ENCODE measurements at regions not wholly inside any gene's neighbourhood (a gene's known extent, or its start where the extent isn't known, plus 50 kb on each side); places are given as distances from the start of the nearest gene placed in this dataset.

GRCh38 chr6:25046942-25047341 lies 111.2 kb upstream of the RIPOR2 start:
- no peak overlapping the region for H3K4me3 ChIP-seq (ENCODE audit: low read depth in 1 of 5, low read length in 5 of 5)

DNA sequence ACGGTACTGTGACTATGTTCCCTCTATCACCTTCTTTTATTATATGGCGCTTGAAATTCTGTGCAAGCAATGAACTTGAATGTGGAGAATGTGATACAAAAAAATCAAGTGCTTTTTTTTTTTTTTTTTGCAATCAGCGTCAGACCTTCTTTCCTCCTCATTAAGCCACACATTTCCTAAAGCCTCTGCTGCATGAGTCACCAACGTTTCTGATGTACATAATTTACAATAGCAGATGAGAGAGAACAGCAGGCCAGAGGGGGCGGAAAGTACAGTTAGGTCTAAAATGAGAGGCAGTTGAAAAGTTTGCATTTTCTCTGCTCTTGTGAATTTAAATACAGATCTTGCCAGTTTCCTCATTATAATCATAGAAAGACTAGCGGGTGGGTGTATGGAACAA lies 114.6 kb upstream of the RIPOR2 start:
- peaks cover 0 to 12% (median 3%) of the 10 kb centered on the region in 5 donors for H3K4me1 ChIP-seq (ENCODE audit: control insufficient read depth in 5 of 5, insufficient read depth in 5 of 5, low read length in 5 of 5)
- H3K4me3 ChIP-seq (ENCODE audit: low read depth in 1 of 5, low read length in 5 of 5) = no peak overlapping the region
- no peaks in the 10 kb centered on the region for H3K9me3 ChIP-seq (ENCODE audit: control insufficient read depth in 5 of 5, low read length in 5 of 5)
- no peaks in the 10 kb centered on the region for H3K36me3 ChIP-seq (ENCODE audit: control insufficient read depth in 5 of 5, insufficient read depth in 5 of 5, low read length in 5 of 5)
- H3K27ac ChIP-seq (ENCODE audit: low read depth, low read length) = no peak overlapping the region
- no peak overlapping the region for H3K9ac ChIP-seq (ENCODE audit: low read length in 5 of 5)
- H3K27me3 ChIP-seq (ENCODE audit: control insufficient read depth in 5 of 5, insufficient read depth in 4 of 5, low read length in 5 of 5) = no peaks in the 10 kb centered on the region

More at GRCh38 chr6:25046942-25047341, 111.2 kb upstream of the RIPOR2 start:
- Histone ChIP-seq H3K27ac (ENCODE audit: low read depth, low read length) (no peak overlapping the region), H3K9ac (ENCODE audit: low read length in 5 of 5) (no peak overlapping the region), H3K4me1 (ENCODE audit: control insufficient read depth in 5 of 5, insufficient read depth in 5 of 5, low read length in 5 of 5) (no peaks in the 10 kb centered on the region), H3K9me3 (ENCODE audit: control insufficient read depth in 5 of 5, low read length in 5 of 5) (no peaks in the 10 kb centered on the region), H3K27me3 (ENCODE audit: control insufficient read depth in 5 of 5, insufficient read depth in 4 of 5, low read length in 5 of 5) (no peaks in the 10 kb centered on the region), H3K36me3 (ENCODE audit: control insufficient read depth in 5 of 5, insufficient read depth in 5 of 5, low read length in 5 of 5) (no peaks in the 10 kb centered on the region)

DNA sequence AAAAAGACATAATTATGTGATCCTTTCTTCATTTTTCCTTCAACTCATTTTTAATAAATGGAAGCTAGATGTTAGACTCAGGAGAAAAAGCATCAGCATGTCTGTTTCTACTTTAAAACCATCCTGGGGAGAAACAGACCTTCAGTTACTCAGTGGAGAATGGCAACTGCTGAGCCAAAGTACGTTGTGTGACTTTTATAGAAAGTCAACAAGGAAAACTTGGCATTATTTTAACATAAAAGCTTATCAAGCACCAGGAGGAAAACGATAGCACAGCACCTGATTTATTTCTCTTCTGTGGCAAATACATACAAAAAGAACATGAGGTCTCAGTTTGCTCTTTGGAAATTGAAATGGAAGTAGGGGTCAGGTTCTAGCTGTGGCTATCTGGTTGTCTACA lies 115.3 kb upstream of the RIPOR2 start:
- no peaks in the 10 kb centered on the region for H3K36me3 ChIP-seq (ENCODE audit: control insufficient read depth in 5 of 5, insufficient read depth in 5 of 5, low read length in 5 of 5)
- no peak overlapping the region for H3K27ac ChIP-seq (ENCODE audit: low read depth, low read length)
- peaks cover 0 to 15% (median 3%) of the 10 kb centered on the region in 5 donors for H3K4me1 ChIP-seq (ENCODE audit: control insufficient read depth in 5 of 5, insufficient read depth in 5 of 5, low read length in 5 of 5)
- H3K9ac ChIP-seq (ENCODE audit: low read length in 5 of 5) = no peak overlapping the region
- no peaks in the 10 kb centered on the region for H3K27me3 ChIP-seq (ENCODE audit: control insufficient read depth in 5 of 5, insufficient read depth in 4 of 5, low read length in 5 of 5)
- no peaks in the 10 kb centered on the region for H3K9me3 ChIP-seq (ENCODE audit: control insufficient read depth in 5 of 5, low read length in 5 of 5)
- H3K4me3 ChIP-seq (ENCODE audit: low read depth in 1 of 5, low read length in 5 of 5) = no peak overlapping the region

DNA sequence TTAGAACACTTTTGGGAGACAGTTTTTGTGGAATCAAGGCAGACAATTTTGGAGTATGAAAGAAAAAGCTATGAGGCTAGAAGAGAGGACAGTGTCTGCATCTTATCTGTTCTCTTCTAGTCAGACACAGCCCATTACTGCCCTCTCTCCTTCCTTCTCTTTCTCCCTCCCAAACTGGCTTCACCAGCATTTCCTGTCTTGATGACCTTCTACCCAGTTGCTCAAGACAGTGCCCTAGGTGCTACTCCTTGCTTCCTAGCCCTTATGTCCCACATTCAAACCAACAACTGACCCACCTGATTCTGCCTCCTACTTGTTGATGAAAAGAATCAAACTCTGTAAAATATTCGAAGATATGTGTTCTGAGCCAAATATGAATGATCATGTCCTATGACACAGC lies 116.4 kb upstream of the RIPOR2 start:
- Histone ChIP-seq H3K36me3 (ENCODE audit: control insufficient read depth in 5 of 5, insufficient read depth in 5 of 5, low read length in 5 of 5) (no peaks in the 10 kb centered on the region), H3K27ac (ENCODE audit: low read depth, low read length) (no peak overlapping the region), H3K27me3 (ENCODE audit: control insufficient read depth in 5 of 5, insufficient read depth in 4 of 5, low read length in 5 of 5) (no peaks in the 10 kb centered on the region), H3K9me3 (ENCODE audit: control insufficient read depth in 5 of 5, low read length in 5 of 5) (no peaks in the 10 kb centered on the region), H3K4me1 (ENCODE audit: control insufficient read depth in 5 of 5, insufficient read depth in 5 of 5, low read length in 5 of 5) (peaks cover 0 to 15% (median 3%) of the 10 kb centered on the region in 5 donors), H3K4me3 (ENCODE audit: low read depth in 1 of 5, low read length in 5 of 5) (no peak overlapping the region), H3K9ac (ENCODE audit: low read length in 5 of 5) (no peak overlapping the region)

DNA sequence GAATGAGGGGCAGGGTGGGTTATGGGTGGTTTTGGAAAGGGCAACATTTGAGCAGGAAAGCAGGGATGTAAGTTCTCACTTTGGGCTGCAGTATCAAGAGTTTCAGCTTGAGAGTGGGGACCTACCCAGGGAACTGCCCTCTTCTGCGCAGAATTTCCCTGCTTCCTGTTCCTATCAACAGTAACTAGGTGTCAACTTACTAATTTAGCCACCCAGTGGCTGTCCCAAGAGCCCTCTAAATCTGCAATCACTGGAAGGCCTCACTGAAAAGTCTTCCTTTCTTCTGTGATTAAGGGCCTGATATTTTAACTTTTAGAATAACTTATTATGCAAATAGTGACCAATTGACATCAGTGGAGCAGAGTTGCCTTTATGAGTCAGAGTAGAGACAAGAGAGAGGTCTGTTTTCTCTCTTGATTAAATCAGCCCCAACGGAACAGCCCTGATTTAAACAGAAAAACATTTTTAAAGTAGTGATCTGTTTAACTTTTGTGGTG lies 118.2 kb upstream of the RIPOR2 start:
- H3K27ac ChIP-seq (ENCODE audit: low read depth, low read length) = no peak overlapping the region

GRCh38 chr6:25054469-25054868 lies 118.7 kb upstream of the RIPOR2 start:
- H3K9me3 ChIP-seq (ENCODE audit: control insufficient read depth in 5 of 5, low read length in 5 of 5) = no peaks in the 10 kb centered on the region
- no peaks in the 10 kb centered on the region for H3K27me3 ChIP-seq (ENCODE audit: control insufficient read depth in 5 of 5, insufficient read depth in 4 of 5, low read length in 5 of 5)
- H3K27ac ChIP-seq (ENCODE audit: low read depth, low read length) = no peak overlapping the region
- no peaks in the 10 kb centered on the region for H3K36me3 ChIP-seq (ENCODE audit: control insufficient read depth in 5 of 5, insufficient read depth in 5 of 5, low read length in 5 of 5)
- H3K4me1 ChIP-seq (ENCODE audit: control insufficient read depth in 5 of 5, insufficient read depth in 5 of 5, low read length in 5 of 5) = peaks cover 0 to 15% (median 3%) of the 10 kb centered on the region in 5 donors
- H3K4me3 ChIP-seq (ENCODE audit: low read depth in 1 of 5, low read length in 5 of 5) = no peak overlapping the region
- H3K9ac ChIP-seq (ENCODE audit: low read length in 5 of 5) = no peak overlapping the region

More for the DNA sequence above, 118.2 kb upstream of the RIPOR2 start:
- H3K4me1 ChIP-seq (ENCODE audit: control insufficient read depth in 5 of 5, insufficient read depth in 5 of 5, low read length in 5 of 5) = peaks cover 0 to 15% (median 3%) of the 10 kb centered on the region in 5 donors
- no peaks in the 10 kb centered on the region for H3K27me3 ChIP-seq (ENCODE audit: control insufficient read depth in 5 of 5, insufficient read depth in 4 of 5, low read length in 5 of 5)
- no peaks in the 10 kb centered on the region for H3K36me3 ChIP-seq (ENCODE audit: control insufficient read depth in 5 of 5, insufficient read depth in 5 of 5, low read length in 5 of 5)
- no peaks in the 10 kb centered on the region for H3K9me3 ChIP-seq (ENCODE audit: control insufficient read depth in 5 of 5, low read length in 5 of 5)
- no peak overlapping the region for H3K4me3 ChIP-seq (ENCODE audit: low read depth in 1 of 5, low read length in 5 of 5)
- H3K9ac ChIP-seq (ENCODE audit: low read length in 5 of 5) = no peak overlapping the region

- H3K9ac ChIP-seq (ENCODE audit: low read length in 5 of 5) = no peak overlapping the region
- H3K9me3 ChIP-seq (ENCODE audit: control insufficient read depth in 5 of 5, low read length in 5 of 5) = peaks cover 0 to 4% (median 0%) of the 10 kb centered on the region in 5 donors
- H3K4me1 ChIP-seq (ENCODE audit: control insufficient read depth in 5 of 5, insufficient read depth in 5 of 5, low read length in 5 of 5) = peaks cover under 1 to 17% (median 6%) of the 10 kb centered on the region in 5 donors
- H3K27me3 ChIP-seq (ENCODE audit: control insufficient read depth in 5 of 5, insufficient read depth in 4 of 5, low read length in 5 of 5) = no peaks in the 10 kb centered on the region
- H3K27ac ChIP-seq (ENCODE audit: low read depth, low read length) = no peak overlapping the region
- H3K4me3 ChIP-seq (ENCODE audit: low read depth in 1 of 5, low read length in 5 of 5) = no peak overlapping the region
- H3K36me3 ChIP-seq (ENCODE audit: control insufficient read depth in 5 of 5, insufficient read depth in 5 of 5, low read length in 5 of 5) = no peaks in the 10 kb centered on the region
Measured at GRCh38 chr6:25056130-25056529, 120.4 kb upstream of the RIPOR2 start.

GRCh38 chr6:25057111-25057905 lies 121.5 kb upstream of the RIPOR2 start:
- no peak overlapping the region for H3K4me3 ChIP-seq (ENCODE audit: low read depth in 1 of 5, low read length in 5 of 5)
- H3K4me1 ChIP-seq (ENCODE audit: control insufficient read depth in 5 of 5, insufficient read depth in 5 of 5, low read length in 5 of 5) = peaks cover 2 to 23% (median 17%) of the 10 kb centered on the region in 5 donors
- no peak overlapping the region for H3K9ac ChIP-seq (ENCODE audit: low read length in 5 of 5)
- H3K9me3 ChIP-seq (ENCODE audit: control insufficient read depth in 5 of 5, low read length in 5 of 5) = peaks cover 0 to 4% (median 0%) of the 10 kb centered on the region in 5 donors
- H3K27me3 ChIP-seq (ENCODE audit: control insufficient read depth in 5 of 5, insufficient read depth in 4 of 5, low read length in 5 of 5) = no peaks in the 10 kb centered on the region
- no peaks in the 10 kb centered on the region for H3K36me3 ChIP-seq (ENCODE audit: control insufficient read depth in 5 of 5, insufficient read depth in 5 of 5, low read length in 5 of 5)
- H3K27ac ChIP-seq (ENCODE audit: low read depth, low read length) = no peak overlapping the region

DNA sequence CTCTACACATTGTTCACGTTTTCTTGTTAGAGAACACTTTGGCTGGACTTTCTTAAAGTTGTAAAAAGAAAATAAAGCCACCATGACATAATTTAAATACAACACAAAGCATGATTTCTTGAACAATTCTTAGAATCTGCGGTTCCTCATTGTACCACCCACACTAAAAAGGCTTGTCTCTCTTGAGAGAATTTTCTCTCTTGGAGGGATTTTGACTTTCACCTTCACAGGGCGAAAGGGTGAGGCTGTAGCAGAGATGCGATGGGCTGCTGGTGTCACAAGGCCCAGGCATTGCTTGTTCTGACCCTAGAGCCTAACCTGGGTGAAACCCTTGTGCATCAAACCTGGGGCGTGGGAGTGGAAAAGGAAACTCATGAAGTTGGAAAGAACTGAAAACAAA lies 122.7 kb upstream of the RIPOR2 start:
- no peaks in the 10 kb centered on the region for H3K36me3 ChIP-seq (ENCODE audit: control insufficient read depth in 5 of 5, insufficient read depth in 5 of 5, low read length in 5 of 5)
- no peaks in the 10 kb centered on the region for H3K27me3 ChIP-seq (ENCODE audit: control insufficient read depth in 5 of 5, insufficient read depth in 4 of 5, low read length in 5 of 5)
- no peak overlapping the region for H3K27ac ChIP-seq (ENCODE audit: low read depth, low read length)
- no peak overlapping the region for H3K4me3 ChIP-seq (ENCODE audit: low read depth in 1 of 5, low read length in 5 of 5)
- no peak overlapping the region for H3K9ac ChIP-seq (ENCODE audit: low read length in 5 of 5)
- H3K4me1 ChIP-seq (ENCODE audit: control insufficient read depth in 5 of 5, insufficient read depth in 5 of 5, low read length in 5 of 5) = peaks cover 2 to 27% (median 18%) of the 10 kb centered on the region in 5 donors
- peaks cover 0 to 4% (median 0%) of the 10 kb centered on the region in 5 donors for H3K9me3 ChIP-seq (ENCODE audit: control insufficient read depth in 5 of 5, low read length in 5 of 5)

DNA sequence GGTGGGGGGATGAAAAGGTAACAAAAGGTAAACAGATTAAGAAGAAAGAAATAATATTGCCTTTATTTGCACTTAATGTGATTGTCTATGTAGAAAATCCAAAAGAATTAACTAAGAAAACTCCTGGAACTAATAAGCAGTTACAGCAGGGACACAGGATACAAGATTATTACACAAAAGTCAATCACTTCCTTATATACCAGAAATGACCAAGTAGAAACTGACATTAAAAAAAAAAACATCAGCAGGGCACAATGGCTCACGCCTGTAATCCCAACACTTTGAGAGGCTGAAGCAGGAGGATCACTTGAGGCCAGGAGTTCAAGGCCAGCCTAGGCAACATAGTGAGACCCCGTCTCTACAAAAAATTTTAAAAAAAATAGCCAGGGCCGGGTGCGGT lies 123.2 kb upstream of the RIPOR2 start:
- Histone ChIP-seq H3K9me3 (ENCODE audit: control insufficient read depth in 5 of 5, low read length in 5 of 5) (peaks cover 0 to 4% (median 0%) of the 10 kb centered on the region in 5 donors), H3K27me3 (ENCODE audit: control insufficient read depth in 5 of 5, insufficient read depth in 4 of 5, low read length in 5 of 5) (no peaks in the 10 kb centered on the region), H3K4me3 (ENCODE audit: low read depth in 1 of 5, low read length in 5 of 5) (no peak overlapping the region), H3K9ac (ENCODE audit: low read length in 5 of 5) (no peak overlapping the region), H3K4me1 (ENCODE audit: control insufficient read depth in 5 of 5, insufficient read depth in 5 of 5, low read length in 5 of 5) (peaks cover 2 to 22% (median 17%) of the 10 kb centered on the region in 5 donors), H3K36me3 (ENCODE audit: control insufficient read depth in 5 of 5, insufficient read depth in 5 of 5, low read length in 5 of 5) (no peaks in the 10 kb centered on the region), H3K27ac (ENCODE audit: low read depth, low read length) (no peak overlapping the region)
